MM.1S (cell line): ENCODE measurements at regions not wholly inside any gene's neighbourhood (a gene's known extent, or its start where the extent isn't known, plus 50 kb on each side); places are given as distances from the start of the nearest gene placed in this dataset.

Experiments
- DNase-seq: peaks from one replicate; pipeline ENCODE4 v3.0.0-alpha.2; 2015
- H2AFZ ChIP-seq: fragments of 300-600 bp; sonication (generic); 2 replicates; pipeline ENCODE4 v1.6.0; 2016; ENCODE audit warnings: antibody characterized with exemption, low read length
- H3F3A ChIP-seq: fragments of 300-600 bp; sonication (generic); 2 replicates; pipeline ENCODE4 v1.6.1; 2016; ENCODE audit warnings: mild to moderate bottlenecking, antibody characterized with exemption, low read length, moderate library complexity, mixed read lengths; ENCODE audit not compliant: insufficient read depth
- H3K27ac ChIP-seq: fragments of 300-600 bp; sonication (generic); 2 replicates; pipeline ENCODE4 v1.5.1; 2016; ENCODE audit warnings: mild to moderate bottlenecking, low read length
- H3K27me3 ChIP-seq: fragments of 300-600 bp; sonication (generic); replicated peaks from 2 replicates; pipeline ENCODE4 v1.6.0; 2016; ENCODE audit warnings: low read length; ENCODE audit not compliant: insufficient read depth
- H3K36me3 ChIP-seq: fragments of 300-600 bp; sonication (generic); replicated peaks from 2 replicates; pipeline ENCODE4 v1.6.1; 2016; ENCODE audit warnings: mild to moderate bottlenecking, low read length, mixed read lengths; ENCODE audit not compliant: insufficient read depth
- H3K4me1 ChIP-seq: fragments of 300-600 bp; sonication (generic); 2 replicates; pipeline ENCODE4 v1.6.1; 2016; ENCODE audit warnings: low read length, mixed read lengths
- H3K4me2 ChIP-seq: fragments of 300-600 bp; sonication (generic); 2 replicates; pipeline ENCODE4 v1.6.0; 2016; ENCODE audit warnings: low read depth, low read length
- H3K4me3 ChIP-seq: fragments of 300-600 bp; sonication (generic); 2 replicates; pipeline ENCODE4 v1.5.1; 2016; ENCODE audit warnings: low read length, mixed read lengths
- H3K79me2 ChIP-seq: fragments of 300-600 bp; sonication (generic); 2 replicates; pipeline ENCODE4 v1.6.1; 2016; ENCODE audit warnings: mixed run types, low read length, mixed read lengths
- H3K9ac ChIP-seq: fragments of 300-600 bp; sonication (generic); 2 replicates; pipeline ENCODE4 v1.6.1; 2016; ENCODE audit warnings: low read length, mixed read lengths
- H3K9me2 ChIP-seq: fragments of 300-600 bp; sonication (generic); replicated peaks from 2 replicates; pipeline ENCODE4 v1.6.1; 2016; ENCODE audit warnings: mild to moderate bottlenecking, low read length, mixed read lengths; ENCODE audit not compliant: insufficient read depth
- H3K9me3 ChIP-seq: fragments of 300-600 bp; sonication (generic); replicated peaks from 2 replicates; pipeline ENCODE4 v1.6.1; 2016; ENCODE audit warnings: mild to moderate bottlenecking, low read length, mixed read lengths; ENCODE audit not compliant: insufficient read depth
- H4K20me1 ChIP-seq: fragments of 300-600 bp; sonication (generic); 2 replicates; pipeline ENCODE4 v1.6.1; 2016; ENCODE audit warnings: mild to moderate bottlenecking, low read length, moderate library complexity, mixed read lengths; ENCODE audit not compliant: insufficient read depth
- EZH2 ChIP-seq: fragments of 300-600 bp; sonication (generic); optimal IDR thresholded peaks from 2 replicates; pipeline ENCODE3; 2017; ENCODE audit warnings: low read depth, mild to moderate bottlenecking, antibody characterized with exemption, low read length, mixed read lengths
- EZH2phosphoT487 ChIP-seq: fragments of 300-600 bp; sonication (generic); IDR thresholded peaks from 2 replicates; pipeline ENCODE4 v1.6.1; 2018; ENCODE audit warnings: antibody characterized with exemption, low read length
- TF ChIP-seq, protein P1 (sequence below): fragments of 300-600 bp; sonication (generic); IDR thresholded peaks from 2 replicates; pipeline ENCODE4 v1.5.1; 2016; ENCODE audit warnings: antibody characterized with exemption, low read length, mixed read lengths

DNA sequence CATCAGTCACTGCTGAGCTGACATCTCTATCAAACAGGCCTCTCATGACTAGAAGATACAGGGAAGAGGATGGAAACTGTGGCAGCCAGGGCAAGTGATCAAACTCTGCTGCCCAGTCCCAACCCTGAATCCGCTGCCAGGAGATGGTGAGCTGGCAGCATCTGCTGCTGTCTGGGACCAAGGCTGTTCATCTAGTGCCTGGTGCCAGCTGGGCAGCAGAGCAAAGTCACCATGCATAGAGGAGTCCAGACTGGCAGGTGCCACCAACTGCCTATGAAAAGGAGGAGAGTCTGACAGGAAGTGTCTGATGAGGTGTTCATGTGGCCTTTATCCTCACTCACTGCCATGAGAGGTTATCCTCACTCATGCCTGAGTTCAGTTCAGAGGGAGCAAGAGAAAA, 518.9 kb downstream of the MID1IP1 start:
- Histone ChIP-seq H3K79me2 (no peaks in the 10 kb centered on the region), H3K36me3 (no peaks in the 10 kb centered on the region), H3K9ac (no peak overlapping the region), H3K9me3 (no peaks in the 10 kb centered on the region), H3K27ac (no peak overlapping the region), H3F3A (no peaks in the 10 kb centered on the region), H4K20me1 (no peaks in the 10 kb centered on the region), H3K9me2 (no peaks in the 10 kb centered on the region), H2AFZ (no peak overlapping the region), H3K4me2 (no peak overlapping the region), H3K27me3 (no peaks in the 10 kb centered on the region), H3K4me3 (no peak overlapping the region), H3K4me1 (no peaks in the 10 kb centered on the region)
- DNase-seq, result no peak
- TF ChIP-seq EZH2, result no peak
- TF ChIP-seq EZH2phosphoT487, result no peak
- TF ChIP-seq, protein P1, sequence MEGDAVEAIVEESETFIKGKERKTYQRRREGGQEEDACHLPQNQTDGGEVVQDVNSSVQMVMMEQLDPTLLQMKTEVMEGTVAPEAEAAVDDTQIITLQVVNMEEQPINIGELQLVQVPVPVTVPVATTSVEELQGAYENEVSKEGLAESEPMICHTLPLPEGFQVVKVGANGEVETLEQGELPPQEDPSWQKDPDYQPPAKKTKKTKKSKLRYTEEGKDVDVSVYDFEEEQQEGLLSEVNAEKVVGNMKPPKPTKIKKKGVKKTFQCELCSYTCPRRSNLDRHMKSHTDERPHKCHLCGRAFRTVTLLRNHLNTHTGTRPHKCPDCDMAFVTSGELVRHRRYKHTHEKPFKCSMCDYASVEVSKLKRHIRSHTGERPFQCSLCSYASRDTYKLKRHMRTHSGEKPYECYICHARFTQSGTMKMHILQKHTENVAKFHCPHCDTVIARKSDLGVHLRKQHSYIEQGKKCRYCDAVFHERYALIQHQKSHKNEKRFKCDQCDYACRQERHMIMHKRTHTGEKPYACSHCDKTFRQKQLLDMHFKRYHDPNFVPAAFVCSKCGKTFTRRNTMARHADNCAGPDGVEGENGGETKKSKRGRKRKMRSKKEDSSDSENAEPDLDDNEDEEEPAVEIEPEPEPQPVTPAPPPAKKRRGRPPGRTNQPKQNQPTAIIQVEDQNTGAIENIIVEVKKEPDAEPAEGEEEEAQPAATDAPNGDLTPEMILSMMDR, result no peak

DNA sequence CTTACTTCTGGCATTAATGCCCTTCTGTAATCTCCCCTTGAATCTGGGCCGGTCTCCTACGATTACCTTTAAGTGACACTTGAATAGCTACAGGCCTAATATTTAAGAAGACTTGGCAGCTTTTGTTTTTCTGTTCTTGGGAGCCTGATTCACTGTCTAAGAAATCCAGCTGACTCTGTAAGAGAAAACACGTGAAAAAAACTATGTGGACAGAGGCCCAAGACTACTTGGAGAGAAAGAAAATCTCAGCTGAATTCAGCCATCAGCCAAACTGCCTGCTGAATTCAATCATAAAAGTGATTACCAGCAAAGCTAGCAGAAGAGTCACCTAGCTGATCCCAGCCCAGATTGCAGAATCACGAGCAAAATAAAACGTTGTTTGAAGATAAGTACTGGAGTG, 521.2 kb downstream of the MID1IP1 start:
- H3K36me3 ChIP-seq, result no peaks in the 10 kb centered on the region
- H3K4me3 ChIP-seq, result no peak overlapping the region
- no peak for TF ChIP-seq EZH2phosphoT487
- TF ChIP-seq EZH2, result no peak
- TF ChIP-seq, protein P1, result no peak
- H3K79me2 ChIP-seq, result no peaks in the 10 kb centered on the region
- no peak for DNase-seq
- no peaks in the 10 kb centered on the region for H3K27me3 ChIP-seq
- no peak overlapping the region for H3K27ac ChIP-seq
- no peaks in the 10 kb centered on the region for H3K4me1 ChIP-seq
- no peak overlapping the region for H2AFZ ChIP-seq
- H3K9me2 ChIP-seq, result no peaks in the 10 kb centered on the region
- no peak overlapping the region for H3K9ac ChIP-seq
- no peaks in the 10 kb centered on the region for H4K20me1 ChIP-seq
- no peaks in the 10 kb centered on the region for H3K9me3 ChIP-seq
- H3K4me2 ChIP-seq, result no peak overlapping the region
- H3F3A ChIP-seq, result no peaks in the 10 kb centered on the region

DNA sequence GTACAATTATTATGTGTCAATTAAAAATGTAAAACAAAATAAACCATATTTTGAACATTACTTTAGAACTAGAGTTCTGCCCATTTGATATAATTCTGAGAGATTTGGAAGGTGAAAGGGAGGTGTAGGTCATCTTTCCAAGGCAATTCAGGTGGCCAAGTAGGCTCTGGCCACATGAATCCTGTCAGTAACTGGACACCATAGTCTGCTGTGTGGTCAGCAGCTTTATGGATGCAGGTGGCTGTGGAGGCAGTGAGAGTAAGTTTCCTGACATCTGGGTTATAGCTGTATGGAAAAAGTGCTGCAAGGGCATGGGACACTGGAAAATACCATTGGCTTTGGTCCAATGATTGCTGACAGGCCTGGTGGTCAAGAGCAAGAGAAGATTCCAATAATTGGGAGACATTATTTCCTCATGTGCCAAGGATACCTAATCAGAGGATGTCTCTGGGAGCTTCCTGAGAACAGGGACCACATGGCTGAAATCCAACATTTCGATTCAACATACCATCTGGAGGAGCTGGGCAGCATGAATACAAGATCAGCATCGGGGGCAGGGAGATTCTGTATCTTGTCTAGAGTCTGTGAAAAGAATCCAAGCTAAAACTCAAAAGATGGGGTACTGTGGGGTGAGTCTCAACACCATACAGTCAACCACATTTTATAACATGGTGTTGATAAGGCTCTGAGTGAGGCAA, 523.1 kb downstream of the MID1IP1 start:
- H3K4me3 ChIP-seq, result no peak overlapping the region
- H3K9me3 ChIP-seq, result no peaks in the 10 kb centered on the region
- no peaks in the 10 kb centered on the region for H4K20me1 ChIP-seq
- H3K36me3 ChIP-seq, result no peaks in the 10 kb centered on the region
- TF ChIP-seq EZH2 (no peak), EZH2phosphoT487 (no peak)
- no peak overlapping the region for H2AFZ ChIP-seq
- no peak for DNase-seq
- no peaks in the 10 kb centered on the region for H3K4me1 ChIP-seq
- no peak overlapping the region for H3K9ac ChIP-seq
- no peaks in the 10 kb centered on the region for H3K27me3 ChIP-seq
- H3K4me2 ChIP-seq, result no peak overlapping the region
- H3F3A ChIP-seq, result no peaks in the 10 kb centered on the region
- H3K79me2 ChIP-seq, result no peaks in the 10 kb centered on the region
- H3K27ac ChIP-seq, result no peak overlapping the region
- no peaks in the 10 kb centered on the region for H3K9me2 ChIP-seq

DNA sequence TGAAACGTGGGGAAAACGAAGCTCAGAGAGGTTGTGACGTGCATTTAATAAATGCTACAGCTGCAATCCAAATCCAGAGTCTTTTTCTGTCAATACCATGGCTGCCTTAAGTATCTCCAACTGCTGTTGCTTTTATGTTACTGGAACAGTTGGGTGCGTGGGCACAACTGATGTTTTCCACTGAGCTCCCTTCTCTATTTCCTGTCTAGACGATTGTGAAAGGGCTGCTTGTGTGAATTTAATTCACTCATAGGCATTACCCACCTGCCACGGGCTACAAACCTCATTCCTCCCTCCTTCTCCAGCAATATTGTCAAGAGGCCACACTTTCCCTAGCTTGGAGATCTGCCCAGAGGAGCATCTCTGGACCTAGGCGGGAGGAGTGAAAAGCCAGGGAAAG, 526.0 kb downstream of the MID1IP1 start:
- Histone ChIP-seq H3K9me3 (no peaks in the 10 kb centered on the region), H4K20me1 (no peaks in the 10 kb centered on the region), H3K4me1 (peaks cover 9% of the 10 kb centered on the region), H3K27me3 (no peaks in the 10 kb centered on the region), H3F3A (no peaks in the 10 kb centered on the region), H3K27ac (no peak overlapping the region), H2AFZ (no peak overlapping the region), H3K4me3 (no peak overlapping the region), H3K79me2 (no peaks in the 10 kb centered on the region), H3K36me3 (no peaks in the 10 kb centered on the region), H3K9me2 (no peaks in the 10 kb centered on the region), H3K4me2 (no peak overlapping the region), H3K9ac (no peak overlapping the region)
- TF ChIP-seq EZH2, result no peak
- TF ChIP-seq, protein P1, result no peak
- no peak for TF ChIP-seq EZH2phosphoT487
- DNase-seq, result no peak
